ENCODE measurements at regions not wholly inside any gene's neighbourhood (a gene's known extent, or its start where the extent isn't known, plus 50 kb on each side); places are given as distances from the start of the nearest gene placed in this dataset.

DNA sequence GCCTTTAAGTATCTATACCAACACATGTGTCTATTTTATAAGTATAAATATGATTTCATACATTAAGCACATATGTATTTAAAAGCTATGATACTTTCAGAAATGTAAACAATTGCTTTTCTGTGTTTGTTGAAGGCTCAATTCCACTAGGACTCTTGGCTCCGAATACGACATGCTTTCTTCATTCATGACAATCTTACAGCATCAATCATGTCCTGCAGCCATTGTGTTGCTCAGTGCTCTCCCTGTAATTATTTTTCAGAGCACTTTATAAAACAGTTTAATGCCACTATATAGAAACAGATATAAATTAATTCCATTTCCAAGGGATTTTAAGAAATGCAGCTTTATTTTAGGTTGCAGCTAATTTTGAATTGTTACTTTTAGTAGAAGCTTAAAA lies 167.3 kb downstream of the TAF11L14 start:
- TF ChIP-seq, protein P1, sequence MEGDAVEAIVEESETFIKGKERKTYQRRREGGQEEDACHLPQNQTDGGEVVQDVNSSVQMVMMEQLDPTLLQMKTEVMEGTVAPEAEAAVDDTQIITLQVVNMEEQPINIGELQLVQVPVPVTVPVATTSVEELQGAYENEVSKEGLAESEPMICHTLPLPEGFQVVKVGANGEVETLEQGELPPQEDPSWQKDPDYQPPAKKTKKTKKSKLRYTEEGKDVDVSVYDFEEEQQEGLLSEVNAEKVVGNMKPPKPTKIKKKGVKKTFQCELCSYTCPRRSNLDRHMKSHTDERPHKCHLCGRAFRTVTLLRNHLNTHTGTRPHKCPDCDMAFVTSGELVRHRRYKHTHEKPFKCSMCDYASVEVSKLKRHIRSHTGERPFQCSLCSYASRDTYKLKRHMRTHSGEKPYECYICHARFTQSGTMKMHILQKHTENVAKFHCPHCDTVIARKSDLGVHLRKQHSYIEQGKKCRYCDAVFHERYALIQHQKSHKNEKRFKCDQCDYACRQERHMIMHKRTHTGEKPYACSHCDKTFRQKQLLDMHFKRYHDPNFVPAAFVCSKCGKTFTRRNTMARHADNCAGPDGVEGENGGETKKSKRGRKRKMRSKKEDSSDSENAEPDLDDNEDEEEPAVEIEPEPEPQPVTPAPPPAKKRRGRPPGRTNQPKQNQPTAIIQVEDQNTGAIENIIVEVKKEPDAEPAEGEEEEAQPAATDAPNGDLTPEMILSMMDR (optimal IDR thresholded peaks at IDR 0.05 in 1 of 3, IDR thresholded peaks at IDR 0.05 in 1 of 3, conservative IDR thresholded peaks at IDR 0.05 in 1 of 3; ENCODE audit: extremely low read depth in 1 of 3, insufficient read depth in 2 of 3, low read length in 3 of 3) = no peak
- no peak for TF ChIP-seq EZH2 (IDR thresholded peaks at IDR 0.05; ENCODE audit: low read length)
